T-helper 1 cell treated with Interleukin-12 subunit alpha and Interleukin-12 subunit beta and Interleukin-4 antibody, amounts not matched to agents 30 μg/mL and 1 μg/mL, for 36 hours (primary cell): ENCODE measurements at regions not wholly inside any gene's neighbourhood (a gene's known extent, or its start where the extent isn't known, plus 50 kb on each side); places are given as distances from the start of the nearest gene placed in this dataset.
"Not testable (repeated sequence)": the region's sequence is repeated elsewhere in the genome, so short reads cannot be mapped to it uniquely, and the experiment has no call there.

Source experiments
- H3K27ac Mint-ChIP-seq: one replicate; pipeline ENCODE4 v1.8.0; 2021; ENCODE audit warnings: mild to moderate bottlenecking, mixed read lengths
- H3K27me3 Mint-ChIP-seq: one replicate; pipeline ENCODE4 v1.8.0; 2021; ENCODE audit warnings: low read depth, mixed read lengths
- H3K36me3 Mint-ChIP-seq: one replicate; pipeline ENCODE4 v1.8.0; 2021; ENCODE audit warnings: low read depth, mixed read lengths
- H3K4me1 Mint-ChIP-seq: one replicate; pipeline ENCODE4 v1.8.0; 2021; ENCODE audit warnings: low read depth, mixed read lengths
- H3K4me3 Mint-ChIP-seq: one replicate; pipeline ENCODE4 v1.8.0; 2021; ENCODE audit warnings: mild to moderate bottlenecking, moderate library complexity, mixed read lengths
- H3K9me3 Mint-ChIP-seq: one replicate; pipeline ENCODE4 v1.8.0; 2021; ENCODE audit warnings: mixed read lengths

GRCh38 chr20:55635870-55636269 lies 369.4 kb downstream of the CBLN4 start:
- no peaks in the 10 kb centered on the region for H3K27me3 Mint-ChIP-seq
- H3K4me1 Mint-ChIP-seq = no peaks in the 10 kb centered on the region
- H3K27ac Mint-ChIP-seq = no peak overlapping the region
- H3K4me3 Mint-ChIP-seq = no peak overlapping the region
- no peaks in the 10 kb centered on the region for H3K36me3 Mint-ChIP-seq
- H3K9me3 Mint-ChIP-seq = peaks cover 15% of the 10 kb centered on the region

GRCh38 chr20:55632592-55632991 lies 372.7 kb downstream of the CBLN4 start:
- H3K4me3 Mint-ChIP-seq = no peak overlapping the region
- peaks cover 12% of the 10 kb centered on the region for H3K9me3 Mint-ChIP-seq
- no peaks in the 10 kb centered on the region for H3K27me3 Mint-ChIP-seq
- H3K36me3 Mint-ChIP-seq = no peaks in the 10 kb centered on the region
- H3K27ac Mint-ChIP-seq = no peak overlapping the region
- H3K4me1 Mint-ChIP-seq = no peaks in the 10 kb centered on the region

GRCh38 chr20:55629143-55629542 lies 376.2 kb downstream of the CBLN4 start:
- not testable (repeated sequence) for H3K27ac Mint-ChIP-seq, H3K27me3 Mint-ChIP-seq, H3K4me3 Mint-ChIP-seq, H3K9me3 Mint-ChIP-seq, H3K36me3 Mint-ChIP-seq, H3K4me1 Mint-ChIP-seq

GRCh38 chr20:55626716-55627115 lies 378.6 kb downstream of the CBLN4 start:
- Mint-ChIP-seq H3K27me3 (no peaks in the 10 kb centered on the region), H3K36me3 (no peaks in the 10 kb centered on the region), H3K27ac (no peak overlapping the region), H3K4me3 (no peak overlapping the region), H3K4me1 (no peaks in the 10 kb centered on the region), H3K9me3 (peaks cover under 1% of the 10 kb centered on the region)

- H3K4me3 Mint-ChIP-seq = no peak overlapping the region
- H3K4me1 Mint-ChIP-seq = no peaks in the 10 kb centered on the region
- H3K9me3 Mint-ChIP-seq = peaks cover 26% of the 10 kb centered on the region
- H3K36me3 Mint-ChIP-seq = no peaks in the 10 kb centered on the region
- H3K27me3 Mint-ChIP-seq = no peaks in the 10 kb centered on the region
- H3K27ac Mint-ChIP-seq = no peak overlapping the region
Measured at GRCh38 chr20:55616367-55616766, 389.0 kb downstream of the CBLN4 start.

GRCh38 chr20:55615818-55616217 lies 389.5 kb downstream of the CBLN4 start:
- Mint-ChIP-seq H3K9me3 (peaks cover 20% of the 10 kb centered on the region), H3K36me3 (no peaks in the 10 kb centered on the region), H3K27me3 (no peaks in the 10 kb centered on the region), H3K27ac (no peak overlapping the region), H3K4me3 (no peak overlapping the region), H3K4me1 (no peaks in the 10 kb centered on the region)

GRCh38 chr20:55614220-55614757 lies 391.0 kb downstream of the CBLN4 start:
- no peak overlapping the region for H3K27ac Mint-ChIP-seq
- H3K27me3 Mint-ChIP-seq = no peaks in the 10 kb centered on the region
- peaks cover 13% of the 10 kb centered on the region for H3K9me3 Mint-ChIP-seq
- H3K36me3 Mint-ChIP-seq = no peaks in the 10 kb centered on the region
- no peaks in the 10 kb centered on the region for H3K4me1 Mint-ChIP-seq
- H3K4me3 Mint-ChIP-seq = no peak overlapping the region

GRCh38 chr20:55610756-55611155 lies 394.6 kb downstream of the CBLN4 start:
- Mint-ChIP-seq H3K4me1 (no peaks in the 10 kb centered on the region), H3K27ac (no peak overlapping the region), H3K36me3 (no peaks in the 10 kb centered on the region), H3K4me3 (no peak overlapping the region), H3K9me3 (peaks cover 8% of the 10 kb centered on the region), H3K27me3 (no peaks in the 10 kb centered on the region)

GRCh38 chr20:55605594-55605993 lies 399.7 kb downstream of the CBLN4 start:
- no peaks in the 10 kb centered on the region for H3K9me3 Mint-ChIP-seq
- H3K27ac Mint-ChIP-seq = no peak overlapping the region
- no peak overlapping the region for H3K4me3 Mint-ChIP-seq
- no peaks in the 10 kb centered on the region for H3K4me1 Mint-ChIP-seq
- no peaks in the 10 kb centered on the region for H3K36me3 Mint-ChIP-seq
- H3K27me3 Mint-ChIP-seq = no peaks in the 10 kb centered on the region

GRCh38 chr20:55597526-55597925 lies 407.8 kb downstream of the CBLN4 start:
- Mint-ChIP-seq H3K4me1 (no peaks in the 10 kb centered on the region), H3K36me3 (no peaks in the 10 kb centered on the region), H3K27me3 (no peaks in the 10 kb centered on the region), H3K4me3 (no peak overlapping the region), H3K9me3 (peaks cover 4% of the 10 kb centered on the region), H3K27ac (no peak overlapping the region)

GRCh38 chr20:55596431-55596830 lies 408.9 kb downstream of the CBLN4 start:
- Mint-ChIP-seq H3K27me3 (no peaks in the 10 kb centered on the region), H3K4me1 (no peaks in the 10 kb centered on the region), H3K4me3 (no peak overlapping the region), H3K9me3 (peaks cover 4% of the 10 kb centered on the region), H3K36me3 (no peaks in the 10 kb centered on the region), H3K27ac (no peak overlapping the region)

- H3K4me1 Mint-ChIP-seq = no peaks in the 10 kb centered on the region
- no peak overlapping the region for H3K4me3 Mint-ChIP-seq
- no peaks in the 10 kb centered on the region for H3K27me3 Mint-ChIP-seq
- H3K27ac Mint-ChIP-seq = no peak overlapping the region
- H3K36me3 Mint-ChIP-seq = no peaks in the 10 kb centered on the region
- H3K9me3 Mint-ChIP-seq = peaks cover 9% of the 10 kb centered on the region
Measured at GRCh38 chr20:55592866-55593265, 412.5 kb downstream of the CBLN4 start.

GRCh38 chr20:55586610-55587009 lies 418.7 kb downstream of the CBLN4 start:
- Mint-ChIP-seq H3K27ac (no peak overlapping the region), H3K4me1 (no peaks in the 10 kb centered on the region), H3K4me3 (no peak overlapping the region), H3K27me3 (no peaks in the 10 kb centered on the region), H3K9me3 (peaks cover 6% of the 10 kb centered on the region), H3K36me3 (no peaks in the 10 kb centered on the region)

- Mint-ChIP-seq H3K9me3 (peaks cover 2% of the 10 kb centered on the region), H3K27ac (no peak overlapping the region), H3K4me1 (no peaks in the 10 kb centered on the region), H3K36me3 (no peaks in the 10 kb centered on the region), H3K4me3 (no peak overlapping the region), H3K27me3 (no peaks in the 10 kb centered on the region)
Measured at GRCh38 chr20:55584964-55585363, 420.4 kb downstream of the CBLN4 start.

- Mint-ChIP-seq H3K27ac (no peak overlapping the region), H3K9me3 (no peaks in the 10 kb centered on the region), H3K4me1 (no peaks in the 10 kb centered on the region), H3K36me3 (no peaks in the 10 kb centered on the region), H3K4me3 (no peak overlapping the region), H3K27me3 (no peaks in the 10 kb centered on the region)
Measured at GRCh38 chr20:55584307-55584706, 421.0 kb downstream of the CBLN4 start.

GRCh38 chr20:55583036-55583435 lies 422.3 kb downstream of the CBLN4 start:
- no peaks in the 10 kb centered on the region for H3K36me3 Mint-ChIP-seq
- H3K9me3 Mint-ChIP-seq = no peaks in the 10 kb centered on the region
- H3K27me3 Mint-ChIP-seq = no peaks in the 10 kb centered on the region
- H3K4me1 Mint-ChIP-seq = no peaks in the 10 kb centered on the region
- no peak overlapping the region for H3K27ac Mint-ChIP-seq
- H3K4me3 Mint-ChIP-seq = no peak overlapping the region
